HepG2 (cell line): ENCODE measurements at regions not wholly inside any gene's neighbourhood (a gene's known extent, or its start where the extent isn't known, plus 50 kb on each side); places are given as distances from the start of the nearest gene placed in this dataset.
A peak's percentile ranks its signal among the peaks of the same experiment; 100 is the strongest.

Experiments
- DR1 ChIP-seq: sonication (generic); formaldehyde crosslinking; IDR thresholded peaks from 2 replicates; pipeline ENCODE4 v1.8.0; 2021; ENCODE audit warnings: mild to moderate bottlenecking, missing genetic modification reagents, inconsistent platforms
- GABPB1 ChIP-seq: IDR thresholded peaks from 2 replicates; pipeline ENCODE4 v1.6.1; 2016; ENCODE audit warnings: mild to moderate bottlenecking, missing genetic modification reagents, moderate library complexity, missing compliant biosample characterization
- HNRNPH1 ChIP-seq: fragments of 200-400 bp; formaldehyde crosslinking; optimal IDR thresholded peaks from 2 replicates; pipeline ENCODE3; 2017; ENCODE audit warnings: mild to moderate bottlenecking, low read depth, low read length
- KLF15 ChIP-seq: sonication (generic); formaldehyde crosslinking; IDR thresholded peaks from 2 replicates; pipeline ENCODE4 v1.8.1; 2023; ENCODE audit warnings: borderline replicate concordance, mild to moderate bottlenecking, inconsistent platforms, missing genetic modification reagents, mixed read lengths
- KLF9 ChIP-seq: IDR thresholded peaks from 2 replicates; pipeline ENCODE4 v1.6.1; 2016; ENCODE audit warnings: low read depth
- POLR2A ChIP-seq, 2 experiments: IDR thresholded peaks; 2 replicates each; pipeline ENCODE4 v1.6.1; 2011; ENCODE audit warnings: low read depth in 2 of 2, low read length in 2 of 2, mild to moderate bottlenecking in 1 of 2, moderate library complexity in 1 of 2; ENCODE audit not compliant: insufficient read depth in 1 of 2
- RFX5 ChIP-seq: IDR thresholded peaks from 2 replicates; pipeline ENCODE4 v1.6.1; 2011; ENCODE audit warnings: low read depth, low read length, improper control_type of control experiment
- SIN3A ChIP-seq: IDR thresholded peaks from 2 replicates; pipeline ENCODE4 v1.6.1; 2011; ENCODE audit warnings: low read depth, mild to moderate bottlenecking, control low read depth, low read length, borderline replicate concordance
- SP1 ChIP-seq, 2 experiments: fragments of 450-650 bp in 1 of 2; sonication (generic) in 1 of 2; formaldehyde crosslinking in 1 of 2; IDR thresholded peaks; 2 replicates each; pipeline versions ENCODE4 v1.4.0 to v1.6.1; 2016 to 2020; ENCODE audit warnings: missing genetic modification reagents in 1 of 2
- TBX2 ChIP-seq: sonication (generic); formaldehyde crosslinking; IDR thresholded peaks from 2 replicates; pipeline ENCODE4 v1.5.0; 2020; ENCODE audit warnings: missing genetic modification reagents, mild to moderate bottlenecking, borderline replicate concordance
- TF ChIP-seq, protein P1 (sequence below): sonication (generic); formaldehyde crosslinking; IDR thresholded peaks from 2 replicates; pipeline ENCODE4 v1.5.0; 2020; ENCODE audit warnings: mild to moderate bottlenecking, missing genetic modification reagents, moderate library complexity
- TF ChIP-seq, protein P2 (sequence below): sonication (generic); formaldehyde crosslinking; IDR thresholded peaks from 2 replicates; pipeline ENCODE4 v1.8.1; 2023; ENCODE audit warnings: mild to moderate bottlenecking, missing genetic modification reagents
- TF ChIP-seq, protein P3 (sequence below): sonication (generic); formaldehyde crosslinking; IDR thresholded peaks from 2 replicates; pipeline ENCODE4 v1.4.0; 2020; ENCODE audit warnings: missing genetic modification reagents, borderline replicate concordance

DNA sequence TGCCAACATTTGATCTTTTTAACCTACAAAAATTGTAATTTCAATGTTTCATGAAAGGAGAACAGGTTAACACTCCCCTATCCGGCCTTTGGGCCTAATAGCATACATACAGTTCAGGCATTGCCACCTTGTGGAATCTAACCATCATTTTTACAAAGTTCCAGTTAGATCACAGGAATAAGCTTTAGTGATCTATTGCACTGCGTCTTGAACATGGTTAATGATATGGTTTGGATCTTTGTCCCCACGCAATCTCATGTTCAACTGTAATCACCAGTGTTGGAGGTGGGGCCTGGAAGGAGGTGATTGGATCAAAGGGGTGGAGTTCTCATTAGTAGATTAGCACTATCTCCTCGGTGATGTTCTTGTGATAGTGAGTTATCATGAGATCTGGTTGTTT lies 58.2 kb upstream of the NEUROD1 start:
- TF ChIP-seq, protein P1, sequence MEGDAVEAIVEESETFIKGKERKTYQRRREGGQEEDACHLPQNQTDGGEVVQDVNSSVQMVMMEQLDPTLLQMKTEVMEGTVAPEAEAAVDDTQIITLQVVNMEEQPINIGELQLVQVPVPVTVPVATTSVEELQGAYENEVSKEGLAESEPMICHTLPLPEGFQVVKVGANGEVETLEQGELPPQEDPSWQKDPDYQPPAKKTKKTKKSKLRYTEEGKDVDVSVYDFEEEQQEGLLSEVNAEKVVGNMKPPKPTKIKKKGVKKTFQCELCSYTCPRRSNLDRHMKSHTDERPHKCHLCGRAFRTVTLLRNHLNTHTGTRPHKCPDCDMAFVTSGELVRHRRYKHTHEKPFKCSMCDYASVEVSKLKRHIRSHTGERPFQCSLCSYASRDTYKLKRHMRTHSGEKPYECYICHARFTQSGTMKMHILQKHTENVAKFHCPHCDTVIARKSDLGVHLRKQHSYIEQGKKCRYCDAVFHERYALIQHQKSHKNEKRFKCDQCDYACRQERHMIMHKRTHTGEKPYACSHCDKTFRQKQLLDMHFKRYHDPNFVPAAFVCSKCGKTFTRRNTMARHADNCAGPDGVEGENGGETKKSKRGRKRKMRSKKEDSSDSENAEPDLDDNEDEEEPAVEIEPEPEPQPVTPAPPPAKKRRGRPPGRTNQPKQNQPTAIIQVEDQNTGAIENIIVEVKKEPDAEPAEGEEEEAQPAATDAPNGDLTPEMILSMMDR: peak; percentile 10; the same call in 1 of the 2 replicates
- no peak for TF ChIP-seq POLR2A (IDR thresholded peaks at IDR 0.05; ENCODE audit: insufficient read depth in 1 of 2, low read depth in 2 of 2, low read length in 2 of 2)
- no peak for TF ChIP-seq SP1 (IDR thresholded peaks at IDR 0.05)
- TF ChIP-seq SP1 (CRISPR knock-in tag; IDR thresholded peaks at IDR 0.05): no peak
- no peak for TF ChIP-seq DR1 (CRISPR knock-in tag)
- no peak for TF ChIP-seq KLF9 (CRISPR knock-in tag)
- no peak for TF ChIP-seq TBX2 (CRISPR knock-in tag)
- TF ChIP-seq RFX5: no peak
- TF ChIP-seq, protein P2, sequence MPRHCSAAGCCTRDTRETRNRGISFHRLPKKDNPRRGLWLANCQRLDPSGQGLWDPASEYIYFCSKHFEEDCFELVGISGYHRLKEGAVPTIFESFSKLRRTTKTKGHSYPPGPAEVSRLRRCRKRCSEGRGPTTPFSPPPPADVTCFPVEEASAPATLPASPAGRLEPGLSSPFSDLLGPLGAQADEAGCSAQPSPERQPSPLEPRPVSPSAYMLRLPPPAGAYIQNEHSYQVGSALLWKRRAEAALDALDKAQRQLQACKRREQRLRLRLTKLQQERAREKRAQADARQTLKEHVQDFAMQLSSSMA (CRISPR knock-in tag): no peak
- TF ChIP-seq, protein P3, sequence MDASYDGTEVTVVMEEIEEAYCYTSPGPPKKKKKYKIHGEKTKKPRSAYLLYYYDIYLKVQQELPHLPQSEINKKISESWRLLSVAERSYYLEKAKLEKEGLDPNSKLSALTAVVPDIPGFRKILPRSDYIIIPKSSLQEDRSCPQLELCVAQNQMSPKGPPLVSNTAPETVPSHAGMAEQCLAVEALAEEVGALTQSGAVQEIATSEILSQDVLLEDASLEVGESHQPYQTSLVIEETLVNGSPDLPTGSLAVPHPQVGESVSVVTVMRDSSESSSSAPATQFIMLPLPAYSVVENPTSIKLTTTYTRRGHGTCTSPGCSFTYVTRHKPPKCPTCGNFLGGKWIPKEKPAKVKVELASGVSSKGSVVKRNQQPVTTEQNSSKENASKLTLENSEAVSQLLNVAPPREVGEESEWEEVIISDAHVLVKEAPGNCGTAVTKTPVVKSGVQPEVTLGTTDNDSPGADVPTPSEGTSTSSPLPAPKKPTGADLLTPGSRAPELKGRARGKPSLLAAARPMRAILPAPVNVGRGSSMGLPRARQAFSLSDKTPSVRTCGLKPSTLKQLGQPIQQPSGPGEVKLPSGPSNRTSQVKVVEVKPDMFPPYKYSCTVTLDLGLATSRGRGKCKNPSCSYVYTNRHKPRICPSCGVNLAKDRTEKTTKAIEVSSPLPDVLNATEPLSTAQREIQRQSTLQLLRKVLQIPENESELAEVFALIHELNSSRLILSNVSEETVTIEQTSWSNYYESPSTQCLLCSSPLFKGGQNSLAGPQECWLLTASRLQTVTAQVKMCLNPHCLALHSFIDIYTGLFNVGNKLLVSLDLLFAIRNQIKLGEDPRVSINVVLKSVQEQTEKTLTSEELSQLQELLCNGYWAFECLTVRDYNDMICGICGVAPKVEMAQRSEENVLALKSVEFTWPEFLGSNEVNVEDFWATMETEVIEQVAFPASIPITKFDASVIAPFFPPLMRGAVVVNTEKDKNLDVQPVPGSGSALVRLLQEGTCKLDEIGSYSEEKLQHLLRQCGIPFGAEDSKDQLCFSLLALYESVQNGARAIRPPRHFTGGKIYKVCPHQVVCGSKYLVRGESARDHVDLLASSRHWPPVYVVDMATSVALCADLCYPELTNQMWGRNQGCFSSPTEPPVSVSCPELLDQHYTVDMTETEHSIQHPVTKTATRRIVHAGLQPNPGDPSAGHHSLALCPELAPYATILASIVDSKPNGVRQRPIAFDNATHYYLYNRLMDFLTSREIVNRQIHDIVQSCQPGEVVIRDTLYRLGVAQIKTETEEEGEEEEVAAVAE (CRISPR knock-in tag): no peak
- TF ChIP-seq GABPB1 (CRISPR knock-in tag): no peak
- no peak for TF ChIP-seq KLF15 (CRISPR knock-in tag)
- TF ChIP-seq HNRNPH1: no peak
- TF ChIP-seq SIN3A: no peak
